ENCODE measurements at regions not wholly inside any gene's neighbourhood (a gene's known extent, or its start where the extent isn't known, plus 50 kb on each side); places are given as distances from the start of the nearest gene placed in this dataset.

DNA sequence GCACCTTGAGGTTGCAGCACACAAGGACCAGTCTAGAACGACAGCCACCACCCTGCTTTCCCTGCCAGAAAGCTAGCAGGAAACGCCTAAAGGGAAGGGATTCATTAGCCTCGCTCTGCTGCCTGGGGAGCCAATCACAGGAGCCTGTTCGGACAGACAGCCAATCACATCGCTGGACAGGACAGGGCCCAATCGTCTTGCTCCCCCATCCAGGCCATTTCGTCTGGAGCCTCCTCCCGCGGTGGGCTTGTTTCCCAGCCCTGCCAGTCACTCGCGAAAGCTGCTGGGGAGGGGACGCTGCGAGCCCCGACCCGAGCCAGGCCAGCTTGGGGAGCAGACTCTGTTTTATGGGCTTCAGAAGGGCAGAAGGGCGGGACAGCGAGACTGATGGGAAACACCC, 79.8 kb upstream of the NCAM1 start:
- no peak for DNase-seq (ENCODE audit: extremely low spot score)
- TF ChIP-seq FOXM1 (IDR thresholded peaks at IDR 0.05; ENCODE audit: borderline replicate concordance), result no peak
- POLR2A ChIA-PET, result no interaction called here
- CTCF ChIA-PET, result no interaction called here

DNA sequence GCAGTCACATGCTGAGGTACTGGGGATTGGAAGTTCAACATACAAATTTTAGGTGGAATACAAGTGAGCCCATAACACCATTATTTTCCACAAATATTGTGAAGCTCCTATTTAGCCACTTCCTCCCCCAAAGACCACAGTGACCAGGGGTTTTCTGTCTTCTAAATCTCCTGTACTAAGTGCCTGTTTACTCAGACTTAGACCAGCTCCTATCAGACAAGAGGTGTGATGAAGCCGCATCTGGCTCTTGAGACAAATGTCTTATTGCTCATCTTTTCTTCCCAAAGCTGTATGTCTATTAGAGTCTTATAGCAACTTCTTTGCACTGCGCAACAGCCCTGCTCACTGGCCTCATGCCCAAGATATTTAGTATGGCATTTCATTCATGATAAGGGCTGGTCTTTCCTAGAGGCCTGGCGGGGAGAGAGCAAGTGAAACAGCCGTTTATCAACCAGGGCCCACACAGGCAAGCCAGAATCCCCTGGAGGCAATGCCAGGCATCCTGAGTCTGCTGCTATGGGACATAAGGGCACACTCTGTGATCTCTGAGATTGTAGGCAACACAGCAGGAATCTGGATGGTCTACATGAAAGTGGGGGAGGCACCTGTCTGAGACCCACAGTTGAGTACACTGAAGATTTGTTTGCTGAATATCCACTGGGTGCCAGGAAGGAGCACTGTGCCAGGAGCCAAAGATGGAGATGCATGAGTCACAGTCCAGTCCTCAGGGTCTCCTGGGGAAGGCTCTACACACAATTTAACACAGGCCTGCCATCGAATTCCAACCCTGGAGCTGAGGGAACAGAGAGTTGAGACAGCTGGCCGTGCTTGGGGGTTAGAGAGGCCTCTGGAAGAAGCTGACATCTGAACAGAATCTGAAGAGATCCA, 78.5 kb upstream of the NCAM1 start:
- ChIA-PET CTCF (no interaction called here), POLR2A (no interaction called here)
- no peak for DNase-seq (ENCODE audit: extremely low spot score)
- TF ChIP-seq FOXK2 (IDR thresholded peaks at IDR 0.05) (no peak), LEF1 (IDR thresholded peaks at IDR 0.05; ENCODE audit: borderline replicate concordance) (no peak), ELF4 (IDR thresholded peaks at IDR 0.05) (no peak), CTBP1 (IDR thresholded peaks at IDR 0.05; ENCODE audit: borderline replicate concordance) (no peak), ZNF384 (IDR thresholded peaks at IDR 0.05) (no peak), ARNT (IDR thresholded peaks at IDR 0.05) (no peak), NFRKB (IDR thresholded peaks at IDR 0.05) (no peak), TARDBP (IDR thresholded peaks at IDR 0.05) (no peak), SP1 (IDR thresholded peaks at IDR 0.05) (no peak)

DNA sequence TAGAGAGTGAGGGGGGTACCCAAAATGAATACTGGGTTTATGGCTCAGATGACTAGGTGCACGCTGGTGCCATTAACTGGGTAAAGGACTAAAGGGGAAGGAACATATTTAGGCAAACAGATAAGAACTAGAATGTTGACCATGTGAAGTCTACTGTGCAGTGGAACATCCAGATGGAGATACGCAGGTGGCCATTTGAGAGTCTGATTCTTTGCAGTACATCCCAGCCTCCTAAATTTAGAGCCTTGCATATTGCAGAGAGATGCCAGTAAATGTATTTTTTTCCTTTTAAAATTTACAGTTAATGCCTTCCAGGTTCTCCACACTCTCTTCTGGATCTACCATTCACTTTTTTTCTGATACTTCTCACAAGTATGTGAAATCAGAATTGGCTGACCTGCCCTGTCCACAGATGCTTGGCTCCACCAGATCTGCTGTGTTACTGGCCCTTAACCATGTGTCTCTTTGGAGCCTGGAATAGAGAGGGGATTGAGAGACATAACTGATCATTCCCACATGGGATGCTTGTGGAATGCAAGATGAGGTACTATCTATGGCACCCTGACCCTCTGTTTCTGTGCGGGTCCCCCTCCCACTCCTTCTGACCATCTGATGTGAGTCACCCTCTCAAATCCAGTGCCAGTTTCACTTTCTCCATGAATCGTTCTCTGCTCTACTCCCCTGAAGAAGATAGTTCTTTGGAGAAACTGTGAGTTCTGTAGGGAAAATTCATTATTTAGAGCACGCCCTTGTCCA, 77.0 kb upstream of the NCAM1 start:
- TF ChIP-seq NFRKB (IDR thresholded peaks at IDR 0.05) (no peak), CTBP1 (IDR thresholded peaks at IDR 0.05; ENCODE audit: borderline replicate concordance) (no peak), FOXK2 (IDR thresholded peaks at IDR 0.05) (no peak), TARDBP (IDR thresholded peaks at IDR 0.05) (no peak), ARNT (IDR thresholded peaks at IDR 0.05) (no peak), FOXM1 (IDR thresholded peaks at IDR 0.05; ENCODE audit: borderline replicate concordance) (no peak), LEF1 (IDR thresholded peaks at IDR 0.05; ENCODE audit: borderline replicate concordance) (no peak), ELF4 (IDR thresholded peaks at IDR 0.05) (no peak), ZNF384 (IDR thresholded peaks at IDR 0.05) (no peak), HDGF (IDR thresholded peaks at IDR 0.05; ENCODE audit: borderline replicate concordance) (no peak), BHLHE40 (IDR thresholded peaks at IDR 0.05; ENCODE audit: borderline replicate concordance) (no peak), L3MBTL2 (conservative IDR thresholded peaks at IDR 0.05) (no peak), FOXA1 (IDR thresholded peaks at IDR 0.05) (no peak), SP1 (IDR thresholded peaks at IDR 0.05) (no peak)
- TF ChIP-seq, protein P1, sequence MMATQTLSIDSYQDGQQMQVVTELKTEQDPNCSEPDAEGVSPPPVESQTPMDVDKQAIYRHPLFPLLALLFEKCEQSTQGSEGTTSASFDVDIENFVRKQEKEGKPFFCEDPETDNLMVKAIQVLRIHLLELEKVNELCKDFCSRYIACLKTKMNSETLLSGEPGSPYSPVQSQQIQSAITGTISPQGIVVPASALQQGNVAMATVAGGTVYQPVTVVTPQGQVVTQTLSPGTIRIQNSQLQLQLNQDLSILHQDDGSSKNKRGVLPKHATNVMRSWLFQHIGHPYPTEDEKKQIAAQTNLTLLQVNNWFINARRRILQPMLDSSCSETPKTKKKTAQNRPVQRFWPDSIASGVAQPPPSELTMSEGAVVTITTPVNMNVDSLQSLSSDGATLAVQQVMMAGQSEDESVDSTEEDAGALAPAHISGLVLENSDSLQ (IDR thresholded peaks at IDR 0.05), result no peak
- ChIA-PET CTCF (no interaction called here), POLR2A (no interaction called here)
- DNase-seq (ENCODE audit: extremely low spot score), result no peak

DNA sequence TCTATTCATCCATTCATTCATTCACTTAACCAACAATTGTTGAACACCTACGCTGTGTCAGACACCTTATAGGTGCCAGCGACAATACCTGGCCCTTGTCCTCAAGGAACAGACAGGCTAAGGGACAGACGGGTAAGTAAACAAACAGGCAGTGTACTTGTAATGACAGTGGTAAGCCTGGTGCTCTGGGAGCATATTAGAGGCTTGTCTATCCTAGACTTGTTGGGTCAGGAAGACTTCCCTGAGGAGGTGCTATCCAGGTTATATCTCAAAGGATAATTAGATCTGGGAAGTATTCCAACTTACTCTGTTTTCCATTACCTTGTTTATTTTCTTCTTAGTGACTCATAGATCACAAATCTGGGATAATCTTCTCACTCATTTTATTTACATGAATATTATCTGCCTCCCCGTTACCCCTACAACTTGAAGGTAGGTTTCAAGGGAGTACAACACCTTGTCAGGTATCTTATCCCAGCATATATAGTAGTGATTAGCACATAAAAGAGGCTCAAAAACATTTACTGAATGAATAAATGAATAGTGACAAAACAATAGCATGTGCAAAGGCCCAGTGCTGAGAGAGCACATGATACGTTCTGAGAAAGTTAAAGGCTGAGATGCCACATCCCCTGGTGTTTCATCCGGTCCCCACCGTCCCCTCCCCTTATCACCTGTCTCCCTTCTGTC, 75.3 kb upstream of the NCAM1 start:
- ChIA-PET POLR2A (no interaction called here), CTCF (no interaction called here)
- no peak for DNase-seq (ENCODE audit: extremely low spot score)
- no peak for TF ChIP-seq SUZ12 (IDR thresholded peaks at IDR 0.05)
- no peak for TF ChIP-seq FOXA1 (IDR thresholded peaks at IDR 0.05)

DNA sequence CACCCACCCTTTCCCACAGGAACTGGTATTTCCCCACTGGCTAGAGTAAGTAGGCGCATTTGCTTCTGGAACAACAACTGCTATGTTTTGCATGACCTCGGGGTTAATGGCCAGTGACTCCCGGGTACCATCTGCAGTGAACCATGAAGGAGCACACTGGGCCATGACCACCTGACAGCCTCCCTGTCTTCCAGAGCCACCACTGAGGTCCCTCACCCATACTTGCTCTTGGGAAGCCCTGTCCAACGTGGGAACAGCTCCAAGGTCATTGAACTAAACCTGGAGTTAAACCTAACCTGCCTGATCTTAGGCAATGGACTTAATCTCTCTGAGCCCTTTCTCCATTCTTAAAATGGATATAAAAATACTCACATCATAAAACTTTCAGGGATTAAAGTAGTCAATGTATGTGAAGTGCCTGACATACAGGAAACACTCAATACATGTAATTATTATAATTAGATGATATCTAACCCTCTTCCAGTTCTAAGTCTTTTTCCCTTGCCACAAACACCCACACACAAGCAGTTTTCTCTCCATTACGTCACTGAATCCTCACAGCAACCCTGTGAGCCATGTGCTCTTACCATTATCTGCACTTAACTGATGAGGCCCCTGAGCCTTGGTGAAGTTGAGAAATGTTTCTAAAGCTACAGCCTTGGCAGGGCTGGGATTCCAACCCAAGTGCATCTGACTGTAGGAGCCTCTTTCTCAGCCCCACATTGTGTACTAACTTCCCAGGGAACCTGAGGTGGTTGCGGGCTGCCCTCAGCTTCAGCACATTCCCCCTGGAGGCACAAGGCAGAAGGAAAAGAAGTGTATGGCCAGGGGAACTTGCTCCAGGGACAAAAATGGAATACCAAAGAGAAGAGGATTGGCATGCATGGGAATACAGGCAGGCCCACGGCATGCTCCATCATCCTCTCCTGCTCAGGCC, 74.5 kb upstream of the NCAM1 start:
- CTCF ChIA-PET, result no interaction called here
- TF ChIP-seq SP1 (IDR thresholded peaks at IDR 0.05) (no peak), L3MBTL2 (conservative IDR thresholded peaks at IDR 0.05) (no peak), SUZ12 (IDR thresholded peaks at IDR 0.05) (no peak), NFRKB (IDR thresholded peaks at IDR 0.05) (no peak), HDGF (IDR thresholded peaks at IDR 0.05; ENCODE audit: borderline replicate concordance) (no peak), FOXK2 (IDR thresholded peaks at IDR 0.05) (no peak), FOXA1 (IDR thresholded peaks at IDR 0.05) (no peak), ELF4 (IDR thresholded peaks at IDR 0.05) (no peak), CTBP1 (IDR thresholded peaks at IDR 0.05; ENCODE audit: borderline replicate concordance) (no peak)
- TF ChIP-seq, protein P1 (IDR thresholded peaks at IDR 0.05), result no peak
- POLR2A ChIA-PET, result no interaction called here
- DNase-seq (ENCODE audit: extremely low spot score), result no peak

DNA sequence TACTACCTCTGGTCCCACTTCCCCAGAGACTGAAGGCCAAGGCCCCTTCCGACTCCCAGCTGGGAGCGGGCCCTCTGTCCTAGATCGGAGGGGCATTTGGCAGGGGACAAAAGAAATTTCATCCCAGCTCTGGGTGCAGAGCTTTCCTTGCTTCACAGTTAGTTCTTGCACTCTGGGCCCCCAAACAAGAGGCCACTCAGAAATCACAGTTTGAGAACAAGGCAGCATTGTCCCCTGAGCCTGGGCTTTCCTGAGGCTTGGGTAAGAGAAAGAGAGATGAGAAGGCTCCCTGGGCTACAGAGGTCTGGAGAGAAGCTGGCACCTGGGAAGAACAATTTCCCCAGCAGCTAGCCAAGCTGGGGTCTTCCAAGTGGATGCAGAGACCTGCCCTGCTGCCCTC, 71.8 kb upstream of the NCAM1 start:
- ChIA-PET CTCF (no interaction called here), POLR2A (no interaction called here)
- TF ChIP-seq, protein P1 (IDR thresholded peaks at IDR 0.05), result no peak
- TF ChIP-seq L3MBTL2 (conservative IDR thresholded peaks at IDR 0.05) (no peak), BHLHE40 (IDR thresholded peaks at IDR 0.05; ENCODE audit: borderline replicate concordance) (no peak), ZNF384 (IDR thresholded peaks at IDR 0.05) (no peak), CTBP1 (IDR thresholded peaks at IDR 0.05; ENCODE audit: borderline replicate concordance) (no peak), FOXA1 (IDR thresholded peaks at IDR 0.05) (no peak), TARDBP (IDR thresholded peaks at IDR 0.05) (no peak), ELF4 (IDR thresholded peaks at IDR 0.05) (no peak), NFRKB (IDR thresholded peaks at IDR 0.05) (no peak), FOXK2 (IDR thresholded peaks at IDR 0.05) (no peak), SP1 (IDR thresholded peaks at IDR 0.05) (no peak), FOXM1 (IDR thresholded peaks at IDR 0.05; ENCODE audit: borderline replicate concordance) (no peak), SUZ12 (IDR thresholded peaks at IDR 0.05) (no peak), HDGF (IDR thresholded peaks at IDR 0.05; ENCODE audit: borderline replicate concordance) (no peak), LEF1 (IDR thresholded peaks at IDR 0.05; ENCODE audit: borderline replicate concordance) (no peak), ARNT (IDR thresholded peaks at IDR 0.05) (no peak)
- no peak for DNase-seq (ENCODE audit: extremely low spot score)
